Mucosa of gallbladder (tissue), 1 donor: ENCODE measurements at regions not wholly inside any gene's neighbourhood (a gene's known extent, or its start where the extent isn't known, plus 50 kb on each side); places are given as distances from the start of the nearest gene placed in this dataset.

Experiments used
- DNase-seq: peaks from one replicate; pipeline ENCODE4 v3.0.0-alpha.2; 2020; ENCODE audit warnings: low spot score
- donor health status: DM: no; HTN: no; CAD: no.

DNA sequence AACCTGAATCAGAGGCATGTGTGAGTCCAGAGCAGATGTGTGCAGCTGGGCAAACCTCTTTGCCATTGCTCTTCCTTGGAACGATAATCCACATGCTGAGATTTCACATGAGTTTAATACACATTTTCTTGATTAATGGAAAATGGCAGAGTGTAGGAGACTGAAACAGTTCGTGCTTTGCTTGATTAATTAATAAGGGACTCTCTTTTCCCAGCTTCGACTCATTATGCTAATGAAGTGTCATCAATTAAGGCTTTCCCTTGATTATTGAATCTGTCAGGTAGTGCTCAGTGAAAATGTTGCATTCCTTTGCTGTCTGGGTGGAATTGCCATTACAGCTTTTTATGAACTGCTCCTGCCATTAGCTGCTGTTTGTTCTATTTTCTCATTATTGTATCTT is 487.7 kb upstream of the NOVA1 start:
- no peak for DNase-seq

GRCh38 chr14:27090716-27091115 is 492.9 kb upstream of the NOVA1 start:
- no peak for DNase-seq

DNA sequence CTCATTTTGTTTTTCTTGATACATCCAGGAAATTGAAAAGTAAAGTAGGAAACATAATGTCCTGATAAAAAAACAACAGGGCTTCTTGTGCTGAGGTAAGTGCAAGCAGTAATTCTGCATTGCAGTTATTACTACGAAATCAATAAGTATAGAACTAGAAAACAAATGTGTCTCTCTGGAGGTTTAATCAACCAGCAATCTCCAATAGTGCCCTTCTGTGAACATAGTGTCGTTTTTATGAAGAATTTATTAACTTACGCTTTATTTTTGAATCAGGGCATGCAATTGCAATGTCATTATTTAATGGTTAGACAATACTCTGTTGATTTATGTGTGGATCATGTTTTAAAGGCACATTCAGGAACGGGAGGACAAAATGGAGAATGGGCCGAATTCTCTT is 494.1 kb upstream of the NOVA1 start:
- DNase-seq, result no peak

DNA sequence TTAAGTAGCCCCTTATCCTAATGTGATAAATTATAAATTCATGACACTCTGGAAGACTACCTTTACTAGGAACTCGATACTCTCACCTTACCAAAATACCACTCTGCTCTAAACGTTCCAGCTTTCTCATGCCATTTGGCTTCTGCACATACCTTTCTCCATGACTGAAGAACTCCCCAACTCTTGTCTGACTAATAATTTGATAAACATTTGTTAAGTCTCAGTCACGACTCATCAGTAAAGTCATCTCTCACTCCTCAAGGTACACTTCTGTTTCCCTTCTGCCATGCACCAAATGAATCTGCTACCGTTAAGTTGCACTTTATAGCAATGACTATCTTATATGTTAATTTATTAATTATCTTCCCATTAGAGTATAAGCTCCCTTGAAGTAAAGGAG is 498.3 kb upstream of the NOVA1 start:
- DNase-seq, result no peak

- no peak for DNase-seq
These were observed 500.6 kb upstream of the NOVA1 start for GRCh38 chr14:27098451-27098850.

DNA sequence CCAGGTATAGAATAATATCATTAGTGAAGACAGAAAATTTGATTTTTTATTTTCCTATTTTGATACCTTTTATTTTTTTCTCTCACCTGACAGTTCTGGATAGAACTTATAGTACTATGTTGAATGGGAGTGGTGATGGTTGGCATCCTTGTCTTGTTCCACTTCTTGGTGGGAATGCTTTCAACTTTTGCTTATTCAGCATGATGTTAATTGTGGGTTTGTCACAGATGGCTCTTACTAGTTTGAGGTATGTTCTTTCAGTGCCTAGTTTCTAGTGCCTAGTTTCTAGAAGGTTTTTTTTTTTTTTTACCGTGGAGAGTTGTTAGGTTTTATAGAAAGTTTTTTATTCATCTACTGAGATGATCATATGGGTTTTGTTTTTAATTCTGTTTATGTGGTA is 516.3 kb upstream of the NOVA1 start:
- DNase-seq, result no peak

GRCh38 chr14:27123162-27123561 is 525.3 kb upstream of the NOVA1 start:
- no peak for DNase-seq

GRCh38 chr14:27127838-27128237 is 530.0 kb upstream of the NOVA1 start:
- DNase-seq, result no peak

- DNase-seq, result no peak
These were observed 536.4 kb upstream of the NOVA1 start for GRCh38 chr14:27134200-27134599.

- no peak for DNase-seq
These were observed 547.3 kb upstream of the NOVA1 start for GRCh38 chr14:27145170-27145569.

GRCh38 chr14:27148143-27148542 is 550.3 kb upstream of the NOVA1 start:
- no peak for DNase-seq

GRCh38 chr14:27164139-27164538 is 566.3 kb upstream of the NOVA1 start:
- no peak for DNase-seq

DNA sequence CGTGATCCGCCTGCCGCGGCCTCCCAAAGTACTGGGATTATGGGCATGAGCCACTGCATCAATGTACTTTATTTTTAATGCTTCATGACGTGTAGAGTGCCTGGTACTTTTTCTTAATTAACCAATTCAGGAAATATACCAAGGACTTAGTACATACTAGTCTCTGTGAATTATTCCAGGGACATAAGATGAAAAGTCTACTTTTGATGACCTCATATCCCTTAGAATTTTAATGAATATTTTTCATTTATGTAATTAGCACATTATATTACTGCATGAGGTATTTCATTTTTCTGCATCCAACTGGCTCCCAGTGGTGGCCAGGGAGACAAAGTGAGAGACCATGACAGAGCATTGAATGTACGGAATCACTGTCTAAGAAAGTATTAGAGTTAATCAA is 577.7 kb upstream of the NOVA1 start:
- DNase-seq, result no peak

DNA sequence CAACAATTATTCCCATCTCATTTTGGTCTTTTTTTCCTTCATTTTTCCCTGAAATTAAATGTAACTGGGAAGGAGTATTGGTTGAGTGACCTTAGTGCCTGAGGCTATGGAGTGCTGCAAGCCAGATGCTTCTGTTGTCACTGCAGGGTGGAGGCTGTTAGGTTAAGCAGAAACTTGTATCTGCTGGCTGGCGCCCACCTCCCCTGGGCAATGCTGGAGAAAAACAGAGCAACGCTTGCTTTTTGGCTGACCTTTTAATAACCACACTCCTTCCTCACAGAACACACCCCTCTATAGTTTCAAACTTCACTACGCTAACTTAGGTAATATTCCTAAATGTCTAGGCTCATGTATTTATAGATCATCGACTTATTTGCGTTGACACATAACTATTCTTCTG is 583.5 kb upstream of the NOVA1 start:
- no peak for DNase-seq

- DNase-seq, result no peak
These were observed 586.6 kb upstream of the NOVA1 start for GRCh38 chr14:27184427-27184826.

DNA sequence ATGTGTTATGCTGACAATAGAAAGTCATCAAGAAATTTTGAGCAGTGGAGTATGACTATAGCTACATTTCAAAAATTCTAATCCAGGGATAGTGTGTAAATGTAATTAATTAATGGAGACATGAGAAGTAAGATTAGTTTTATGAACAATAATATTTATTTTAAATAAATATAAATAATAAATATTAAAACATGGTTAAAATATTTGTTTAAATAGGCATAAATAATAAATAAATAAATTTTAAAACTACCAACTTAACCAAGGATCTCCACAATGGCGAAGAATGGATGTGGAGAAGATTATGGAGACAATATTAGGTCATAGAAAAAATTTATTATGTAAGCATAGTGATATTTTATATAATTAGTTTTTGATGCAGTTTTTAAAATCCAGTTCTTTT is 588.2 kb upstream of the NOVA1 start:
- no peak for DNase-seq

DNA sequence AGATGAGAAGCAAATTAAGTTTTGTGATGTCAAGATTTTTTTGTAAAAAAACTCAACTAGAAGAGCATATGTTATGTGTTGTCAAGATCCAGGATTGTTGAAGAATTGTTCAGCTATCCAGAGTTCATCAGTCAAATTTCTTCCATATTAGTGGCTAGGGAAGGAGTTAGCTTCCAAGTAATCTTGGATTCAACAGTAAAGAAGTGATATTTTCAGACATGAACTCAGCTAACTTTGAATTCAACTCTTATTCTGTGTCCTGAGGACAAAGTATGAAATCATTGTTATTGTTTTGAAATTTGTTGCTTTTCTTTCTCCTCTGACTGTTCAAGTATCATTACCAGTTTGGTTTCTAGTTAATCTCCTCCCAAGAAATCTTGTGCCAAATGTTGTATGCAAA is 589.3 kb upstream of the NOVA1 start:
- no peak for DNase-seq

GRCh38 chr14:27190296-27190695 is 592.5 kb upstream of the NOVA1 start:
- no peak for DNase-seq

DNA sequence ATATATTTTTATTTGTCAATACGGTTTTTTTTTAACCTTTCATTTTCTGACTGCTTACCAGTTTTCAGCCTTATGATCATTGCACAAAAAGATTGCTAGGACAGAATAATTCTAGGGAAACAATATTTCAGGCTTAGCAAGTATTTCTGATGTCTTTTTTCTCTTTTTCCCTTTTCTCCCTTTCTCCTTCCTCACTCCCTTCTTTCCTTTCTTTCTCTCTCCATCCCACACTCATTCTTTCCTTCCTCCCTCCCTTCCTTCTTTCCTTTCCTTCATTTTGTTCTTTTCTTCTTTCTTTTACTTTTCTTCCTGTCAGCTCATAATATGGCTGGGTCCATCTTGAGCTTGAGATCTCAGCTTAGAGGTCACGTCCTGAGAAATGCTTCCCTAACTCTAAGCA is 601.4 kb upstream of the NOVA1 start:
- DNase-seq, result no peak

- DNase-seq, result no peak
These were observed 607.2 kb upstream of the NOVA1 start for GRCh38 chr14:27205036-27205435.

DNA sequence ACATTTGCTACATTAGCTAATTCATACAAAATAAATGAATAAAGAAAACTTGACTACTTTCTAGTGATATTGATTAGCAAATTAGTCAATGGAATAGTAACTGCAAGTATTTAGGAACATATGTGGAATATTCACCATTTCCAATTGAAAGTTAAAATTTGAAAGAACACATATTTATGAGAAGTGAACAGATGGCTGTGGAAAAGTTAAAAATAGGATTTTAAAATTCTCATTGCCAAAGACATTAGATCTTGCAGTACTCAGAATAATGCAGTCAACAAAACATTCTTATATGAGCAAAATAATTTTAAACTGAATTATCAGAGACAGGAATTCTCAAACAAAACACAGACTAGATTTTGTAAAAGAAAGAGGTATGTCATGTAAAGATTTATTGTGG is 613.9 kb upstream of the NOVA1 start:
- DNase-seq, result no peak

- DNase-seq, result no peak
These were observed 624.8 kb upstream of the NOVA1 start for GRCh38 chr14:27222671-27223070.

DNA sequence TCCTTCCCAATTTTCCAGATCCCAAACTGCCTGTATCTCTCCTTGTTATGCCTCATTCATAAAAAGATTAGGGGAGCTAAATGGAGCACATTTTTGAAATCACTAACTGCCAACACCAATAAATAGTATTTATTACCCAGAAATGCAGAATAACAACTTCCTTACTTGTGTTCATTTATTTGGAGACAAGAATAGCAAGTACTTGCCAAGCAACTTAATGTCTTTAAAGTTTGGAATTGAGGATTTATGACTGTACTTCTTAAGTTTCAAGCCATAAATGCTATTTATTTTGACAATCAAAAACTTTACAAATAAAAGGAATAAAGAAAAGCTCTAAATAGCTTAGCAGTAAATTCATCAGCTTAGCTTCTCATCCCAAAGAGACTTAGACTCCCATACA is 626.1 kb upstream of the NOVA1 start:
- no peak for DNase-seq

DNA sequence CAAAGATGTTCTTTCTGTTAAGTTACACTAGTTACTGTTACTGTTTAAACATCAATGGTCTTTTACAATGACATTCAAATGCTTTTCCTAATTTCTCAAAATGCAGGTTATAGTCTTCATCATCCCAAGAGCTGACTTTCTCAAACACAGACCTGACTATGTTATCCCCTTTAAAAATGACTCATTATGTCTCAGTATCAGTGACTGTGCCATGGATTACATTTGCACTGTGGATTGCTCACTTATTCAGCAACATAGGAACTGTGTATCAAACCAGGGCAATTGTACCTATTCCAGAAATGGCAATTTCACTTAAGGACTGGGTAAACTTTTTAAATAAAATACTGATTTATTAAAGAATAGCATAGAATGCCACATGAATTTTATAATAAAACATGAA is 630.2 kb upstream of the NOVA1 start:
- no peak for DNase-seq

GRCh38 chr14:27234331-27234730 is 636.5 kb upstream of the NOVA1 start:
- no peak for DNase-seq
